Activated CD8-positive, alpha-beta T cell treated with anti-CD3 and anti-CD28 coated beads for 36 hours (primary cell): ENCODE measurements at regions not wholly inside any gene's neighbourhood (a gene's known extent, or its start where the extent isn't known, plus 50 kb on each side); places are given as distances from the start of the nearest gene placed in this dataset.

Experiments used
- ATAC-seq: fragments of 200-7000 bp; cut with Tn5 transposase; one replicate; pipeline ENCODE4 v1.10.0; 2021; ENCODE audit warnings: mild to moderate bottlenecking, moderate library complexity
- CTCF ChIA-PET: fragments of 350-600 bp; sonication (Branson Sonifier 250); formaldehyde crosslinking; loops from one replicate; lab custom pipeline; 2021; ENCODE audit warnings: antibody characterized with exemption; lab: Charles Lee
- POLR2A ChIA-PET: fragments of 350-600 bp; sonication (Branson Sonifier 250); formaldehyde crosslinking; loops from one replicate; lab custom pipeline; 2021; ENCODE audit warnings: antibody characterized with exemption; lab: Charles Lee
- DNase-seq: peaks from one replicate; pipeline ENCODE4 v3.0.0-alpha.2; 2020
- H3K27ac Mint-ChIP-seq: one replicate; pipeline ENCODE4 v1.8.0; 2021; ENCODE audit warnings: mild to moderate bottlenecking, mixed read lengths
- H3K27me3 Mint-ChIP-seq: one replicate; pipeline ENCODE4 v1.8.0; 2021; ENCODE audit warnings: mixed read lengths
- H3K36me3 Mint-ChIP-seq: one replicate; pipeline ENCODE4 v1.8.0; 2021; ENCODE audit warnings: low read depth, mixed read lengths
- H3K4me1 Mint-ChIP-seq: one replicate; pipeline ENCODE4 v1.8.0; 2021; ENCODE audit warnings: low read depth, mixed read lengths
- H3K4me3 Mint-ChIP-seq: one replicate; pipeline ENCODE4 v1.8.0; 2021; ENCODE audit warnings: mild to moderate bottlenecking, moderate library complexity, mixed read lengths
- H3K9me3 Mint-ChIP-seq: one replicate; pipeline ENCODE4 v1.8.0; 2021; ENCODE audit warnings: mixed read lengths
- intact Hi-C: fragments of 100-400 bp; cut with micrococcal nuclease; formaldehyde crosslinking; loops from one replicate; pipeline ENCODE4 v1.10.0; 2022
- TF ChIP-seq, protein P1 (sequence below): fragments of 200-600 bp; IDR thresholded peaks from one replicate; pipeline ENCODE4 v1.8.0; 2022; ENCODE audit warnings: antibody characterized with exemption, mild to moderate bottlenecking

GRCh38 chr14:85273099-85273677 lies 256.8 kb upstream of the FLRT2 start:
- intact Hi-C loops, result no loop called here
- ChIA-PET POLR2A (no interaction called here), CTCF (no interaction called here)
- ATAC-seq (no peak), DNase-seq (no peak)
- Mint-ChIP-seq H3K4me3 (no peak overlapping the region), H3K36me3 (no peaks in the 10 kb centered on the region), H3K9me3 (no peaks in the 10 kb centered on the region), H3K27ac (no peak overlapping the region), H3K27me3 (no peaks in the 10 kb centered on the region), H3K4me1 (no peaks in the 10 kb centered on the region)
- TF ChIP-seq, protein P1, sequence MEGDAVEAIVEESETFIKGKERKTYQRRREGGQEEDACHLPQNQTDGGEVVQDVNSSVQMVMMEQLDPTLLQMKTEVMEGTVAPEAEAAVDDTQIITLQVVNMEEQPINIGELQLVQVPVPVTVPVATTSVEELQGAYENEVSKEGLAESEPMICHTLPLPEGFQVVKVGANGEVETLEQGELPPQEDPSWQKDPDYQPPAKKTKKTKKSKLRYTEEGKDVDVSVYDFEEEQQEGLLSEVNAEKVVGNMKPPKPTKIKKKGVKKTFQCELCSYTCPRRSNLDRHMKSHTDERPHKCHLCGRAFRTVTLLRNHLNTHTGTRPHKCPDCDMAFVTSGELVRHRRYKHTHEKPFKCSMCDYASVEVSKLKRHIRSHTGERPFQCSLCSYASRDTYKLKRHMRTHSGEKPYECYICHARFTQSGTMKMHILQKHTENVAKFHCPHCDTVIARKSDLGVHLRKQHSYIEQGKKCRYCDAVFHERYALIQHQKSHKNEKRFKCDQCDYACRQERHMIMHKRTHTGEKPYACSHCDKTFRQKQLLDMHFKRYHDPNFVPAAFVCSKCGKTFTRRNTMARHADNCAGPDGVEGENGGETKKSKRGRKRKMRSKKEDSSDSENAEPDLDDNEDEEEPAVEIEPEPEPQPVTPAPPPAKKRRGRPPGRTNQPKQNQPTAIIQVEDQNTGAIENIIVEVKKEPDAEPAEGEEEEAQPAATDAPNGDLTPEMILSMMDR, result no peak

- TF ChIP-seq, protein P1, result no peak
- CTCF ChIA-PET, result no interaction called here
- H3K27me3 Mint-ChIP-seq, result no peaks in the 10 kb centered on the region
- H3K36me3 Mint-ChIP-seq, result no peaks in the 10 kb centered on the region
- POLR2A ChIA-PET, result no interaction called here
- no peak overlapping the region for H3K4me3 Mint-ChIP-seq
- intact Hi-C loops, result no loop called here
- no peak overlapping the region for H3K27ac Mint-ChIP-seq
- H3K9me3 Mint-ChIP-seq, result no peaks in the 10 kb centered on the region
- ATAC-seq, result no peak
- DNase-seq, result no peak
- no peaks in the 10 kb centered on the region for H3K4me1 Mint-ChIP-seq
Measured at GRCh38 chr14:85273952-85274351, 256.0 kb upstream of the FLRT2 start.

DNA sequence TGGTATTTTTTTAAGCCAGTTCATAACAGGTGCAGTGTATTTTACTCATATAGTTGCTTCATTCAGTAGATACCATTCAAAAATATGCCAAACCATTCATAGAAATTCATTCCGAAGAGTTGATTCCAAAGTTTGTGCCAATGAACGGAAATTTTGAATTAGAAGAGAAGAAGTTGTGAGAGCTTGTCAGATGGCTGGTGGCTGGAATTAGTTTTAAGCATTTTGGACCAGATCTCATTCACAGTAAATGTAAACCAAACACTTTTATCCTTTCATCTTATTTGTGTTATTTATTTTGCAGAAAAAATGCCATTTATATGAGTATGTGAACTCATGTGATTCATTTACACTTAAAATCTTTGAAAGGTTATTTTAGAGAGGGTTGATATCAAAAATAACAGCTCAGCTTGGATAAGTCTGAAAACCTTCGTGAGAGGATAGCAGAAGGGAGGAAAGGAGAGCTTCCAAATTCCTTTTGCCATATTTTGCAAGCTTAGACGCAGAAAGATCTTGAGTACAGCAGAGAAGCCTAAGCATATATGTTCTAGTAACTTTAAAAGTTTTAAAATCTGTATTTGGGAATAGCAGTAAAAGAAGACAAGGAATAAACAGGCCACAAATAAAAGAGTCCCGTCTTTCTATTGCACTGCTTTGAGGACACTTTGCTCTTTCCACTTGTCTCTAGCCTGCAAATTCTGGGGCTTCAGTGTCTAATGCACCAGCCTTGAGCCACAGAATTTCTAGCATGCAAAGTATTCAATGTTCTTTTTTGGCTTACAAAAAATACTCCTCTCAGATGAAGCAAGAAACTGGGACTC lies 253.6 kb upstream of the FLRT2 start:
- Mint-ChIP-seq H3K9me3 (no peaks in the 10 kb centered on the region), H3K4me1 (no peaks in the 10 kb centered on the region), H3K36me3 (no peaks in the 10 kb centered on the region), H3K27me3 (no peaks in the 10 kb centered on the region), H3K4me3 (no peak overlapping the region), H3K27ac (no peak overlapping the region)
- DNase-seq (no peak), ATAC-seq (no peak)
- intact Hi-C loops, result no loop called here
- ChIA-PET CTCF (no interaction called here), POLR2A (no interaction called here)
- TF ChIP-seq, protein P1, result no peak

GRCh38 chr14:85276979-85277228 lies 253.0 kb upstream of the FLRT2 start:
- no peak overlapping the region for H3K27ac Mint-ChIP-seq
- CTCF ChIA-PET, result no interaction called here
- no peaks in the 10 kb centered on the region for H3K36me3 Mint-ChIP-seq
- DNase-seq, result no peak
- intact Hi-C loops, result no loop called here
- ATAC-seq, result no peak
- H3K9me3 Mint-ChIP-seq, result no peaks in the 10 kb centered on the region
- POLR2A ChIA-PET, result no interaction called here
- no peaks in the 10 kb centered on the region for H3K27me3 Mint-ChIP-seq
- H3K4me3 Mint-ChIP-seq, result no peak overlapping the region
- no peaks in the 10 kb centered on the region for H3K4me1 Mint-ChIP-seq
- TF ChIP-seq, protein P1, result no peak

GRCh38 chr14:85279407-85279806 lies 250.5 kb upstream of the FLRT2 start:
- ChIA-PET CTCF (no interaction called here), POLR2A (no interaction called here)
- Mint-ChIP-seq H3K27ac (no peak overlapping the region), H3K9me3 (no peaks in the 10 kb centered on the region), H3K36me3 (no peaks in the 10 kb centered on the region), H3K4me3 (no peak overlapping the region), H3K4me1 (no peaks in the 10 kb centered on the region), H3K27me3 (no peaks in the 10 kb centered on the region)
- TF ChIP-seq, protein P1, result no peak
- DNase-seq (no peak), ATAC-seq (no peak)
- intact Hi-C loops, result no loop called here
